EL (cell line): ENCODE measurements at regions not wholly inside any gene's neighbourhood (a gene's known extent, or its start where the extent isn't known, plus 50 kb on each side); places are given as distances from the start of the nearest gene placed in this dataset.

Source experiments
- DNase-seq: peaks from one replicate; pipeline ENCODE4 v3.0.0-alpha.2; 2016

DNA sequence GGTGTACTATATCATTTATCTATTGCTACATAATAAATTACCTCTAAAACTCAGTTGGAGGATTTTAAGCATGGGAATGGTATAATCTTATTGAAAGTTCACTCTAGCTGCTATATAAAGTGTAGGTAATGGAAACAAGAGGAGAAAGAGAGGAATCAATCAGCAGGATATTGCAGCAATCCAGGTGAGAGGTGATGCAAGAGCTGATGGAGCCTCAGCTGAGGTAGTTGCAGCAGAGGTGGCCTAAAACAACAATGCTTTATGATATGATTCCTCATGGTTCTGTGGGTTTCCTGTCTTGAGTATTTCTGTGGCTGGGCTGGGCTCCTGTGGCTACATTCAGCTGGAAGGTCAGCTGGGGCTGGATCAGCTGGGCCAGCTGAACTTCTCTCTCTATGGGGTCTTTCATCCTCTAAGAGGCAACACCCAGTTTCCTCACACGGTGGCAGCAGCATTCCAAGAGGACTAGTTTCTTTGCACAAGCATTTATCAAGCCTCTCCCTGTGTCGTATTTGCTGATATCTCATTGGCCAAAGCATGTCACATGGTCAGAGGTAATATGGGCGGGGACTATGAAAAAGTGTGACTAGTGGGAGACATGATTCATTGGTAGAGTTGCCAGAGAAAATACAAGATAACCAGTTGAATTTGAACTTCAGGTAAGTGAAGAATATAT lies 135.4 kb upstream of the LARGE1 start:
- DNase-seq, result no peak

- no peak for DNase-seq
These were observed 137.4 kb upstream of the LARGE1 start for GRCh38 chr22:34057726-34058125.

DNA sequence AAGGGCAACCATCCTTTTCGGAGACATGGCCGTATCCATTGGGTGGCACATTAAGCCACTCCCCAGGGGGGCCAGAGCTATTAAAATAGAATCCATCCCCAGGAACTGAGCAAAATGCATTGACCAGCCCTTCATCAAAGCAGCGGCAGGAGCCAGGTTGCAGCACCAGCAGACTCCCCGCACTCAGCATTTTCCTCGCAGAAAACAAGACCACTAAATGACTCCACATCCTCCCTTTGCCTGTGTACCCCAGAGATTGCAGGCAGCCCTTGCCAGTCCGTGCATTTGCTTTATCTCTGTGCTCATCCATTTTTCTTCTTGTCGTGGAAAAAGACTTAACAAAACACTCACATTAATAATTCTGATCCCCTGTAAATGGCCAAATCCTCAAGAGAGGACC lies 144.4 kb upstream of the LARGE1 start:
- no peak for DNase-seq

DNA sequence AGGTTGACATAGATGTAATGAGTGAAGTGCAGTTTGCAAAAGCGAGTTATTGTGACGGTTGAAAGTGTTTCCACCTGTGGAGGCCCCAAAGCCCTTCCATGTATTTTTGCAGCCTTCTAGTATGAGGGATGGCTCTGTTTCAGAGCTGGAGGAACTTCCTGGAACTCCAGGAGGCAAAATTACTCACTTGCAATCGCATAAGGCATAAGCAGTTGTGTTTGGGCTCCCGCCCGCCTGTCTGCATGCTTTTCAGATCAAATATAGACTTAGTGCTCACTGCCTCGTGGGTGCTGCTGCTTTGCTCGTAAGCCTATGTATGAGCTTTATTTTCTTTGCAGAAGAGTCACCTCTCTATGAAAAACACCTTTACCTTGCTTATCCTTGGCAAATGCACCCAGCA lies 146.8 kb upstream of the LARGE1 start:
- DNase-seq, result no peak

GRCh38 chr22:34068001-34068400 lies 147.7 kb upstream of the LARGE1 start:
- no peak for DNase-seq

- DNase-seq, result no peak
These were observed 149.8 kb upstream of the LARGE1 start for GRCh38 chr22:34070051-34070450.

DNA sequence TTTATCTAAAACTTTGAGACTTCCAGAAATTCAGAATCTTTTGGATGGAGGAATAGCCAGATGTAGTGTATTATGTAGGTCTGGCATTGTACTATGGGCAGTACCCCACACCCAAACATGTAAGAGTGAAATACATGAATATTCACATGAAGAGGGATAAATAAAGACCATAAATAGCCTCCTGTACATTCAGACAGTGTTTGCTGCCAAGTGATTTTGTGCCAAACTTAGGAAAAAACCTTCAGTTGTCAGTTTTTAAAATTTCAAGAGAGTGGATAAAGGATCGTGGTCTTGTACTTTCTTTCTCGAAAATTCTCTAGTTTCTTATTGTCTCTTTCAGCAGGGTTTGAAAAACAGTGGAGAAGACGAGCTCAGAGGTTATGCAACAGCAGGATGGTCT lies 150.3 kb upstream of the LARGE1 start:
- no peak for DNase-seq

DNA sequence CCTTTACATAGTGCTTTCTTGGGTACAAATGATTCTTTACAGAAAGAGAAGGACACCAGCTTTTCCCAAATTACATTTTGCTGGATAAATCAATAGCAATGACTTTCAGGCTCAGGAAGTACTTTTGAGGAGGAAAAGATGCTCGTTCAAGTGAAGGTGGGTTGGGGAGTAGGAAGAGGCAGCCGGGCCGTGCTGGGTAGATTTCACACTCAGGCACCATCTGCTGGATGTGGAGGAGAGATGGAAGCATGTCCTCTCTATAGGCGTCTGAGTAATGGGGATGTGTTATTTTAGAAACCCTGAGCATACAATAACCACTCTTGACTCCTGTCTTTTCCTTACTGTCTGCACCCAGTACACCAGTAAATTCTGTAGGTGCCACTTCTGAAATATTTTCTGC lies 152.3 kb upstream of the LARGE1 start:
- DNase-seq, result no peak

DNA sequence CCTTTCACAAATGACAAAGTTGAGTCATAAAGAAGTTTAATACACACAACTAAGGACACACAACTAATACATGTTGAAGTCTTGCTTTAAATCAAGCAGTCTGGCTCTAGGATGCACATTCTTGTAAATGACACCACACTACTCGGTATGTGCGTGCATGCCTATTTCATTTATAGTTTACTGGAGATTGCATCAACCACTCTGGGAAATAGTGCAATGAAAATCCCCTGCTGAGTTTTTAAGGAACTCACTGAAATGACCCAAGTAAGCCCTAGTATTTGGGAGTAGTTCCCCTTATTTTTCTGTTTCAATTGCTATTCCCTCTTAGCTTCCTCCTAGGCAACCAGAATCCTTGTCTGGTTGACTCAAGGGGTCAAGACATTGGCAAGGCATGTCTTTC lies 160.2 kb upstream of the LARGE1 start:
- DNase-seq, result no peak

DNA sequence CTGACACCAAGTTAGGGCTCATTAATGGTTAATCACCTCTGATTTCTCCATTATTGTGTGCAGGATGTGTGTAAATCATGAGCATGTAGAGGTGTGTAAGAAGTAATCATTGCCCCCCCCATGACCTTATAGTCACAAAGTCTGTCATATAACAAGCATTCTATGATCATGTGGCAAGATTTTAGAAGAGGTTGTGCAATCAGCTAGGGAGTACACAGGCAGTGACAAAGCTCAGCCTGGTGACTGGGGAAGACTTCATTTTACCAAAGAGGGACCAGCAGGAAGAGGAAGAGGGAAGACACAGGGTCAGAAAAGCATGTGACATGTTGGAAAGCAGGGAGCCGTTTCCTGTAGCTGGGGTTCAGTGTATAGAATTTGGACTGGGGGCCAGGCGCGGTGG lies 176.5 kb upstream of the LARGE1 start:
- DNase-seq, result no peak

DNA sequence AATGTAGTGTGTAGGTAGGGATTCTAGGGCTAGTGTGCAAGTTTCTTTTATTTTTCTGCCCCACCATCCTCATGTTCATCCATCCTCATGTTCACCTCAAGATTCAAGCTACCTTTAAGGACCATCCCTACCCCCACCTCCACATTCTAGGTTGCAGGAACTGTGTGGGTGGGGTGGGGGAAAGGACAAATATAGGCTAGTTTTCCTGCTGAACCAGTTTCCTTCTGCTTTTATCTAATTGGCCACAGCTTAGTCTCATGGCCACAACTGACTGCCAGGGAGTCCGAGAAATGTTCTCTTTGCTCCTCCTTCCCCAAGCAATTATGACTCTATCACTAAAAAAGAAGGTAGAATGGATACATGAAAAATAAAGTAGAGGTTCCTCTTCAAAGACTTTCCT lies 179.0 kb upstream of the LARGE1 start:
- DNase-seq, result no peak

GRCh38 chr22:34102633-34103032 lies 182.4 kb upstream of the LARGE1 start:
- no peak for DNase-seq

DNA sequence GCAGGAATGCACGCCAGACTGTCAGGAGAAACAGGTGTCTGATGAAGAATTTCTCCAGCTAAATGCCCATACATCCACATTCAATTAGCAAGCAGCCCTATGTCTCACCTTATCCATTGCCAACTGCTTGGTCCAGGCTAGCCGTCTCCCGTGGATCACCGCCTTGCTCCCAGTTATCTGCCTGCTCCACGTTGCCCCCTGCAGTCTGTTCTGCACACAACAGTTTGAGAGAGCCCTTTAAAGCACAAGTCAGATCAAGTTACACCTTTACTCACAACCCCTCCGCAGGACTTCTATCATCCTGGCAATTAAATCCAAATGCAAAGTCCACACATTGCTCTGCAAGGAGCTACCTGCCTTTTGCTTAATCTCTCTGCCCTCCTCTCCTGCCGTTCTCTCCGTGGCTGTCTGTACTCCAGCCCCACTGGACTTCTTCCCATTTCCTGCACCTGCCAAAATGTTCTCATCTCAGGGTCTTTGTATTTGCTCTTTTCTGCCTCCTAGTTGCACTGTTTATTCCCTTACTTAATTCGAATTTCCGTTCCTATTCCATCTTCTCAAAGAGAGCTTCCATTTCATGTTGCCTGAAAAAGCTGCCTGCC lies 185.3 kb upstream of the LARGE1 start:
- no peak for DNase-seq

GRCh38 chr22:34108168-34108567 lies 187.9 kb upstream of the LARGE1 start:
- DNase-seq, result no peak

DNA sequence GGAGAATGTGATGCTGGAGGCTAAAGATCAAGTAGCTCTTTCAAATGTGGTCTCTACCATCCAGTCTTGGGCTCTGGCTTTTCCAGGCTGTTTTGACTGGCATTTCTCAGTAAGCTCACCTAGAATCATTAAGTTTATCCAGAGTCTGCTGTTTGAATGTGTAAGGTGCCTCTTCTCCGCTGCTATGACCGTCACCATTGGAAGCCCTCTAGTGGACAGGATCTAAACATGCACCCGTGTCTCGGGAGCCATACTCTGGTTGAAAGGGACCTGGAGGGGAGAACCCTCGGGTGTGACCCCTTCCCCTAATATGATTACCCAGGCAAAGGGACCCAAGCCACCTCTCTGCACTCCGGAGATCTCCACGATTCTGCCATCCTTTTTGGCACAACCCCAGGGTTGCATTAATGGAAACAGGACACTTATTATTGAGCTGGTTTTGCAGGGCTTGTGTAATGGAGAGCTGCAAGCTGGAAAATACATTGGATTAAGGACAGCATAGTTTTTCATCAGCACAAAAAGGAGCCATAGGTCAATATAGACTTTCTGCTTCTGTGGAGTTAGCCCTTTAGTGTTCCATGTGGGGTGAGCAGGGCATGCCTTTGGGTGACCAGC lies 191.0 kb upstream of the LARGE1 start:
- DNase-seq, result no peak

- DNase-seq, result no peak
These were observed 193.1 kb upstream of the LARGE1 start for GRCh38 chr22:34113381-34113780.

DNA sequence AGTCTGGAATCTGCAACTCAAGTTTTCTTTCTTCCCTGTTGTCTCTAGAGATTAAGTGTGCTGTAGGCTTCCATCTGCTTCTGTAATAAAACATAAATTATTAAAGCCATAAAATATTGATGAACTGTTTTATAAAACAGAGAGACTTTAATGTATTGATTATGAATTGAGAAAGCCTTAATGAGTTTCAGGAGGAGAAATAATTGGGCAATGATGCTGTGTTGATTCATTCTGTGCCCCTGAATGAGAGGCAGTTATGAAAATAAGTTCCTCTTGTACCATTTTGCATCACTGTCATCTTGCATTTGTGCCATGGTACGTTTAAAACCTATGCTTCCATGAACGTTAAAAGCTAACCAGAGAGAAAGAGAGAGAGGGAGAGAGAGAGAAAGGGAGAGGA lies 194.1 kb upstream of the LARGE1 start:
- no peak for DNase-seq

DNA sequence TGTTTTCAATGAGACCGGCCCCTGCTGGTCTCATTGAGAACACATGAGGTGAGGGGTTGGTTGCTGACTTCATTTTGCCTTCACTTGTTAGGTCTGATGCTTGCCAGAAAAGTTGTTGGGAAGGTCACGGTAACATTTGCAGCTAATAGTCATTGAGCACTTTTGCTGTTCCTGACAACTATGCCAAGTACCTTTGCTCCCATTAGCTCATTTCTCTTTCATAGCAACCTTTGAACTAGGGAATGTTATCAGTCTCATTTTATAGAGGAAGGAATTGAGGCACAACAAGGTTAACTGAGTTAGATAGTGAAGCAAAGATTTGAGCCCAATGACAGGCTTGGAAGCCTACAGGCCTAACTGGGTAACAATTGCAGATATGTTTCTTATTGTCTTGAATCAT lies 195.4 kb upstream of the LARGE1 start:
- no peak for DNase-seq

GRCh38 chr22:34116126-34116525 lies 195.8 kb upstream of the LARGE1 start:
- DNase-seq, result no peak

DNA sequence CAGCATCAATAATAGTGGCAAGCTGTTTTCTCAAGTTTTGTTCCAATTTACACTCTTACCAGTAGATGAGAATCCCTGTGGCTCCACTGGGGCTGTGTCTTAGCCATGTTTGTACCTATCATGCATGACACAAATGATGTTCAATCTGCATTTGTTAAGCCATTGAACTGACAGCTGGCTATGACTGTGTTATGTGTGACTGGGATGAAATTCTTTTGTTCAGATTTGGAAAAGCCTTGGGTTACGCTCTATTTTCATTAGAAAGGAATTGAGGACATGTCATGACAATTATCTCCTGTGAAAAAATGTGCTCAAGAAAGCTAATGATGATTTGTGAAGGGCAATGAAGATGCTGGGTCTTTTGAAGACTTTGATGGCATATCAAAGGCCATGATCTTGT lies 201.8 kb upstream of the LARGE1 start:
- no peak for DNase-seq

- DNase-seq, result no peak
These were observed 209.6 kb upstream of the LARGE1 start for GRCh38 chr22:34129691-34130486.

DNA sequence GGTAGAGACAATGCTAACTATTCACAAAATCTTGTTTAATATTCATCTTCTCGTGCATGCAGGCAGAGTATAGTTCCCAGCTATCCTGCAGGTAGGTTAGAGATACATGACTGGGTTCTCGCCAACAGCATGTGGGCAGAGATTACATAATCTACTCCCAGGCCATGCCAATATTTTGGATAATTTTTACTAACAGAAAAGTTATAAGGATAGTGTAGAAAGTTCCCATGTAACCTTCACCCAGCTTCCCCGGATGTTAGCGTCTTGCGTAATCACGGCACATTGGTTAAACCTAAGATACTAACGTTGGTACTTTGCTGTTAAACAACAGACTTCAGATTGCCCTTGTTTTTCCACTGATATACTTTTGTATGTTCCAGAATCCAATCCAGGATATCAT lies 215.5 kb upstream of the LARGE1 start:
- no peak for DNase-seq

- DNase-seq, result no peak
These were observed 229.7 kb upstream of the LARGE1 start for GRCh38 chr22:34150023-34150422.

DNA sequence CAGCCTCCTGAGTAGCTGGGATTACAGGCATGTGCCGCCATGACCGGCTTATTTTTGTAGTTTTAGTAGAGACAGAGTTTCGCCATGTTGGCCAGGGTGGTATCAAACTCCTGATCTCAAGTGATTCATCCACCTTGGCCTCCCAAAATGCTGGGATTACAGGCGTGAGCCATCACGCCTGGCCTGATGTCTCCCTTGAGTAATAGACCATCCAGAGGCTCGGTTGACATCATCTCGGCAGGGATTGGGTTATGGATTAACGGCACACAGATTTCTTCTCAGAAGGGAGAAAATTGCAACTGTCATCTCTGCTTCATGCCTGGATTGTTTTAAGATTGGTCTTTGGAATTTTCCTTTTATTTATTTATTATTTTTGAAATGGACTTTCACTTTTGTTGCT lies 239.2 kb upstream of the LARGE1 start:
- no peak for DNase-seq
